ENCODE measurements at regions not wholly inside any gene's neighbourhood (a gene's known extent, or its start where the extent isn't known, plus 50 kb on each side); places are given as distances from the start of the nearest gene placed in this dataset.

DNA sequence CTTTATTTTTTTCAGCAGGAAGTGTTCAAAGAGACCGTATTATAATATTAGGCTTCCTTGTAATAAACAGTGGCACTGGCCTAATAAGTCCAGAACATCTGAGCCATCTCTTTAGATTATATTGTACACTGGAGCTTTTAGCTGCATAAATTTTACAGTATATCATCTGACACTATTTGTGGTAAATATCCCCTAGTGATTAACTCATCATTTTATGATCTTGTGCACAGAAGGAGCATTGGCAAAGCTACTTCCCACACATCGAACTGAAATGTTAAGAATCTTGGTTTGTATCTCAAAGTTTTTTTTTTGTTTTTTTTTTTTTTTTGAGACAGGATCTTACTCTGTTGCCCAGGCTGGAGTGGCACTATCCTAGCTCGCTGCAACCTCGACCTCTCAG is 162.7 kb downstream of the HIPK3 start:
- no peaks in the 10 kb centered on the region for H3K36me3 ChIP-seq
- no peak overlapping the region for H3K27ac ChIP-seq
- intact Hi-C loops (cut with DNase I), result no loop called here
- no peak for DNase-seq (ENCODE audit: extremely low spot score in 2 of 2)
- H3K9me3 ChIP-seq, result no peaks in the 10 kb centered on the region
- H3K4me1 ChIP-seq, result no peaks in the 10 kb centered on the region
- no peaks in the 10 kb centered on the region for H3K27me3 ChIP-seq
- no peak overlapping the region for H3K4me3 ChIP-seq
- TF ChIP-seq, protein P1, sequence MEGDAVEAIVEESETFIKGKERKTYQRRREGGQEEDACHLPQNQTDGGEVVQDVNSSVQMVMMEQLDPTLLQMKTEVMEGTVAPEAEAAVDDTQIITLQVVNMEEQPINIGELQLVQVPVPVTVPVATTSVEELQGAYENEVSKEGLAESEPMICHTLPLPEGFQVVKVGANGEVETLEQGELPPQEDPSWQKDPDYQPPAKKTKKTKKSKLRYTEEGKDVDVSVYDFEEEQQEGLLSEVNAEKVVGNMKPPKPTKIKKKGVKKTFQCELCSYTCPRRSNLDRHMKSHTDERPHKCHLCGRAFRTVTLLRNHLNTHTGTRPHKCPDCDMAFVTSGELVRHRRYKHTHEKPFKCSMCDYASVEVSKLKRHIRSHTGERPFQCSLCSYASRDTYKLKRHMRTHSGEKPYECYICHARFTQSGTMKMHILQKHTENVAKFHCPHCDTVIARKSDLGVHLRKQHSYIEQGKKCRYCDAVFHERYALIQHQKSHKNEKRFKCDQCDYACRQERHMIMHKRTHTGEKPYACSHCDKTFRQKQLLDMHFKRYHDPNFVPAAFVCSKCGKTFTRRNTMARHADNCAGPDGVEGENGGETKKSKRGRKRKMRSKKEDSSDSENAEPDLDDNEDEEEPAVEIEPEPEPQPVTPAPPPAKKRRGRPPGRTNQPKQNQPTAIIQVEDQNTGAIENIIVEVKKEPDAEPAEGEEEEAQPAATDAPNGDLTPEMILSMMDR (IDR thresholded peaks at IDR 0.05), result no peak
- TF ChIP-seq POLR2A (IDR thresholded peaks at IDR 0.05) (no peak), POLR2AphosphoS5 (IDR thresholded peaks at IDR 0.05; ENCODE audit: insufficient read depth in 1 of 2, low read depth in 1 of 2) (no peak)

DNA sequence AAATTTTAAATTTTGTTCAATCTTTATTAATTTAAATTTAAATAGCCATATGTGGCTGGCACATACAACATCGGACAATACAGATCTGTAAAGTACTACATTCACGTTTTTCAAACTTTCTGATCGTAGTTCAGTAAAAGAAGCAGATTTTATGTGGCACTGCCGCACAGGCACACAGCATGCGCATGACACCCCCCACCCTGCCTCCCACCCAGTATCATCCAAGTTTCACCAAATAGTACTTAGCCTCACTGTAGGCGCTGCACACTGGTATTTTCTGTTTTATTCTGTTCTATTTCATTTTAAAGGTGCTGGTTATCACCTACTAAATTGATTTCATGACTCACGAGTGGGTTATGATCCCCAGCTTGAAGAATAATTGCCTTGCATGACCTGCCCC is 159.9 kb downstream of the HIPK3 start:
- H3K27me3 ChIP-seq, result no peaks in the 10 kb centered on the region
- TF ChIP-seq, protein P1 (IDR thresholded peaks at IDR 0.05), result no peak
- no peak for TF ChIP-seq POLR2A (IDR thresholded peaks at IDR 0.05)
- H3K4me3 ChIP-seq, result no peak overlapping the region
- DNase-seq (ENCODE audit: extremely low spot score in 2 of 2), result no peak
- no peaks in the 10 kb centered on the region for H3K4me1 ChIP-seq
- no peak overlapping the region for H3K27ac ChIP-seq
- no peaks in the 10 kb centered on the region for H3K36me3 ChIP-seq
- no peaks in the 10 kb centered on the region for H3K9me3 ChIP-seq
- intact Hi-C loops (cut with DNase I), result no loop called here

DNA sequence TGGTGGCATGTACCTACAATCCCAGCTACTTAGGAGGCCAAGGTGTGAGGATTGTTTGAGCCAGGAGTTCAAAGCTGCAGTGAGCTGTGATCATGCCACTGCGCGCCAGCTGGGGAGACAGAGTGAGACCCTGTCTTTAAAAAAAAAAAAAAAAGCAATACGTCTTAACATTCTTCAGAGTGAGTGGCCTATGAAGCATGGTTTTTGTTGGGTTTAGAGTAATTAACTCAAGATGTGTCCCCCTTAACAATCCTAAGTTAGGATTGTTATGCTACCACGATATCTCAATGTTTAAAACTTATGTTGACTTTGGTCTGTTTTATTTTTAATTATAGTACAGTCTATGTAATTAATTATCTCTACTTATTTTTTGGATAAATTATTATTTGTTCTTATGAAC is 156.1 kb downstream of the HIPK3 start:
- H3K4me3 ChIP-seq, result no peak overlapping the region
- H3K27ac ChIP-seq, result no peak overlapping the region
- DNase-seq (ENCODE audit: extremely low spot score in 2 of 2), result no peak
- H3K36me3 ChIP-seq, result no peaks in the 10 kb centered on the region
- H3K4me1 ChIP-seq, result no peaks in the 10 kb centered on the region
- TF ChIP-seq POLR2AphosphoS5 (IDR thresholded peaks at IDR 0.05; ENCODE audit: insufficient read depth in 1 of 2, low read depth in 1 of 2) (no peak), POLR2A (IDR thresholded peaks at IDR 0.05) (no peak)
- TF ChIP-seq, protein P1 (IDR thresholded peaks at IDR 0.05), result no peak
- no peaks in the 10 kb centered on the region for H3K27me3 ChIP-seq
- no peaks in the 10 kb centered on the region for H3K9me3 ChIP-seq
- intact Hi-C loops (cut with DNase I), result no loop called here

DNA sequence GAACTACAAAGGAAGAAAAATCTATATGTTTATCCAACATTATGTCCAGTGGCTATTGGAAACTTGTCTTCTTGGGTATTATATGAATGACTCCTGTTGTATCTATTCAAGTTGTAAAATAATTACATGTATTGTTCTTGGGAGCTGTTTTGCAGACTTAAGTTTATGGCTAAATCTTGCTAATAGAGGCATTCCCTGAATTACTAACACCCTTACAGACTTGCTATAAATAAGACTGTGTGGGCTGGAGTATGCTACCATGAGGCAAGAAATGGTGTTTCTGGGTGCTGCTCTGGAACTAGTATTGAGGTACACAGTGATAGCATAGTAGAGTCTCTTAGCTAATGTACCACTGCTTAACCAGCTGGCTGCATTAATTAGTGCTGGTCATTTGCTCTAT is 155.1 kb downstream of the HIPK3 start:
- Histone ChIP-seq H3K27ac (no peak overlapping the region), H3K4me3 (no peak overlapping the region), H3K4me1 (no peaks in the 10 kb centered on the region), H3K9me3 (no peaks in the 10 kb centered on the region), H3K36me3 (no peaks in the 10 kb centered on the region), H3K27me3 (no peaks in the 10 kb centered on the region)
- intact Hi-C loops (cut with DNase I), result no loop called here
- TF ChIP-seq, protein P1 (IDR thresholded peaks at IDR 0.05), result no peak
- no peak for TF ChIP-seq POLR2AphosphoS5 (IDR thresholded peaks at IDR 0.05; ENCODE audit: insufficient read depth in 1 of 2, low read depth in 1 of 2)
- TF ChIP-seq POLR2A (IDR thresholded peaks at IDR 0.05), result no peak
- DNase-seq (ENCODE audit: extremely low spot score in 2 of 2), result no peak

DNA sequence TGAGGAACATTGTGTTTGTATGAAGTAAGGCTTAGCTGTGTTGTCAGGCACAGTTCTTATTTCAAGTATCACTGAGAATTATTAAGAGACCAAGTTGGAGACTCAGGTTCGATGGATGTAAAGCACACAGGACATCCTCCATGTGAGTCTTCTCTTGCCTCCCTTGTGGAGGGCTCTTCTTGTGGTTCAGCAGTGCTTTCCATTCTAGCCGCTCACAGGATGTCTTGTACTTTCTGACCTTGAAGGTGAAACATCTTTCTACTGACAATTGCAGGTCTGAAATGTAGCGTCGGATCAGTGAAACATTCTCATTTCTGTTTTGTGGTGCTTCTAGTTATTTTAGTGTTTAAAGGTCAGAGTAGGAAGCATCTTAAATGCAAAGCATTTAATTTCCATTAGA is 154.6 kb downstream of the HIPK3 start:
- H3K36me3 ChIP-seq, result no peaks in the 10 kb centered on the region
- no peaks in the 10 kb centered on the region for H3K27me3 ChIP-seq
- no peak overlapping the region for H3K4me3 ChIP-seq
- no peaks in the 10 kb centered on the region for H3K9me3 ChIP-seq
- no peak overlapping the region for H3K27ac ChIP-seq
- no peak for DNase-seq (ENCODE audit: extremely low spot score in 2 of 2)
- intact Hi-C loops (cut with DNase I), result no loop called here
- H3K4me1 ChIP-seq, result no peaks in the 10 kb centered on the region
- TF ChIP-seq POLR2A (IDR thresholded peaks at IDR 0.05) (no peak), POLR2AphosphoS5 (IDR thresholded peaks at IDR 0.05; ENCODE audit: insufficient read depth in 1 of 2, low read depth in 1 of 2) (no peak)
- TF ChIP-seq, protein P1 (IDR thresholded peaks at IDR 0.05), result no peak

All from vagina (tissue), 2 donors.